Mesenteric fat pad (tissue), 1 donor: ENCODE measurements at regions not wholly inside any gene's neighbourhood (a gene's known extent, or its start where the extent isn't known, plus 50 kb on each side); places are given as distances from the start of the nearest gene placed in this dataset.
"Not testable (repeated sequence)": the region's sequence is repeated elsewhere in the genome, so short reads cannot be mapped to it uniquely, and the experiment has no call there.

Source experiments
- DNase-seq: peaks from one replicate; pipeline ENCODE4 v3.0.0-alpha.2; 2020; ENCODE audit warnings: low spot score
- donor health status: DM: yes; HTN: yes; CAD: no.

GRCh38 chr7:138214926-138215325 is 138.7 kb downstream of the AKR1D1 start:
- no peak for DNase-seq

- DNase-seq = not testable (repeated sequence)
These were observed 144.1 kb downstream of the AKR1D1 start for GRCh38 chr7:138220321-138220720.

- not testable (repeated sequence) for DNase-seq
These were observed 145.1 kb downstream of the AKR1D1 start for GRCh38 chr7:138221388-138221787.

- DNase-seq = no peak
These were observed 147.2 kb downstream of the AKR1D1 start for GRCh38 chr7:138223402-138223879.

GRCh38 chr7:138226001-138226476 is 149.8 kb downstream of the AKR1D1 start:
- no peak for DNase-seq

GRCh38 chr7:138226745-138227279 is 150.6 kb downstream of the AKR1D1 start:
- no peak for DNase-seq

GRCh38 chr7:138228119-138228518 is 151.9 kb downstream of the AKR1D1 start:
- no peak for DNase-seq

- DNase-seq = no peak
These were observed 152.5 kb downstream of the AKR1D1 start for GRCh38 chr7:138228769-138229168.

GRCh38 chr7:138233189-138233588 is 156.9 kb downstream of the AKR1D1 start:
- DNase-seq = no peak

- no peak for DNase-seq
These were observed 158.9 kb downstream of the AKR1D1 start for GRCh38 chr7:138235207-138235606.

GRCh38 chr7:138237995-138238394 is 161.7 kb downstream of the AKR1D1 start:
- no peak for DNase-seq

- DNase-seq = no peak
These were observed 162.7 kb downstream of the AKR1D1 start for GRCh38 chr7:138238734-138239659.

GRCh38 chr7:138243430-138243829 is 167.2 kb downstream of the AKR1D1 start:
- DNase-seq = no peak

GRCh38 chr7:138243836-138244235 is 167.6 kb downstream of the AKR1D1 start:
- no peak for DNase-seq

GRCh38 chr7:138244606-138245005 is 168.3 kb downstream of the AKR1D1 start:
- no peak for DNase-seq

- DNase-seq = no peak
These were observed 169.0 kb downstream of the AKR1D1 start for GRCh38 chr7:138245216-138245615.

GRCh38 chr7:138245682-138246081 is 169.4 kb downstream of the AKR1D1 start:
- DNase-seq = no peak

GRCh38 chr7:138246428-138246827 is 170.2 kb downstream of the AKR1D1 start:
- no peak for DNase-seq

GRCh38 chr7:138247081-138247480 is 170.8 kb downstream of the AKR1D1 start:
- DNase-seq = no peak

- DNase-seq = no peak
These were observed 171.5 kb downstream of the AKR1D1 start for GRCh38 chr7:138247568-138248333.

- DNase-seq = no peak
These were observed 172.3 kb downstream of the AKR1D1 start for GRCh38 chr7:138248609-138249008.

GRCh38 chr7:138249975-138250374 is 173.7 kb downstream of the AKR1D1 start:
- no peak for DNase-seq
